ENCODE measurements at regions not wholly inside any gene's neighbourhood (a gene's known extent, or its start where the extent isn't known, plus 50 kb on each side); places are given as distances from the start of the nearest gene placed in this dataset.
"Not testable (repeated sequence)": the region's sequence is repeated elsewhere in the genome, so short reads cannot be mapped to it uniquely, and the experiment has no call there.

DNA sequence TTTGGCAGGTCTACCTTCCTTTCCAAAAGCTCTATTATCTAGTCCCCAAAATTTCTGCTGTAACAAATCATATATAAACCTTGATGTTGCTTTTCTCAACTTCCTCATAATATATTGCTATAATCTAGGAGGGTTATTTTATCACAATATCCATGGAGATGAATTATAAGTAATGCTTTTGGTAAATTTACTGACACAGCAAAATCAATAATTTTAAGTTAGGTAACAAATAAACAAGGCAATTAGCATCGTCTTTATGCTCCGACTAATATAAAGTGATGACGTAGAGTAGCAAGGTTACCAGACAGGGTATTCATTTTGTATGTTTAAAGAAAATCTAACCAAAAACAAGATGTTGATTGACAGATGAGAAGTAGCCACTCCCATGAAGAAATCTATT is 132.3 kb upstream of the ST8SIA4 start:
- no peak for DNase-seq (ENCODE audit: low spot score)

DNA sequence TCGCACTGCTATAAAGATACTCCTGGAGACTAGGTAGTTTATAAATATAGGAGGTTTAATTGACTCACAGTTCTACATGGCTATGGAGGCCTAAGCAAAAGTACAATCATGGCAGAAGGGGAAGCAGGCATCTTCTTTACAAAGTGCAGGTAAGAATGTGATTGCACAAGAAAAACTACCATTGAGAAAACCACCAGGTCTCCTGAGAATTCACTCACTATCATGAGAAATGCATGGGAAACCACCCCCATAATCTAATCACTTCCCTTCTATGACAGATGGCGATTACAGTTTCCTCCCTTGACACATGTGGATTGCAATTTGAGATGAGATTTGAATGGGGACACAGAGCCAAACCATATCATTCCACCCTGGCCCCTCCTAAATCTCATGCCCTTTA is 121.2 kb upstream of the ST8SIA4 start:
- DNase-seq (ENCODE audit: low spot score), result no peak

DNA sequence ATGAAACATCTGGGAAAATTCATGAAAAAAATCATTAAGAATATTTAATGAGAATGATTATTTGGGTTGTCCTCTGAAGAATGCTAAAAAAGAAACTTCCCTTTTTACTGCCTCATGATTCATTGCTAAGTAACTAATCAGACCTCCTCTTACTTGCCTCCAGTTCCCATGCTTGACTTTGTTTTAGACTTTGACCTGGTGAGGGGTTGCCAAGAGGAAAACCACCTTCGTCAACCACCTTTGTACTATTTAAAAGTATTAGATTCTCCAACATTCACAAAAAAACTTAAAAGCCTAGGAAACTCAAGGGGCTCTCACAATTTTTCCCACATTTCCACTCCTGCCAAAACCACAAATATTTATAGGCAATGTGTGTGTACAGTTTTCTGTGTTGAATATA is 115.2 kb upstream of the ST8SIA4 start:
- no peak for DNase-seq (ENCODE audit: low spot score)

DNA sequence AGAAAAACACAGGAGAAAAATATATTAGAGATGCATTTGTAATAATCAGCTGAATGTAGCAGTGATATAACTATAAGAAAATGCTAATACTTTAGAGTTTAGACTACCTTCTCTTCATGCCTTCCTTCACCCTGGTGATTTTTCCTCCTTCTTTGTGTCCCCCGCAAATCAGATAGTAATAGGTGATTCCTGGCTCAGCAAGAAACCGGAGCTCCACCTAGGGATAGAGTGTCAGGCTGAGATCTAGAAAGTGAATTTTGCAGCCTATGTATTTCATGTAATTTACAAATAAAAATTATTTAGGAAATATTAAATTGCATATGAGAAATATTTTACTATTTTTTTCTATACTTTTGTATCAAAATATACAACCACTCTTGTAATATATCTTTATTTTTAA is 109.8 kb upstream of the ST8SIA4 start:
- DNase-seq (ENCODE audit: low spot score), result peak; percentile 13

- DNase-seq (ENCODE audit: low spot score), result no peak
Measured at GRCh38 chr5:101009758-101010519, 106.9 kb upstream of the ST8SIA4 start.

DNA sequence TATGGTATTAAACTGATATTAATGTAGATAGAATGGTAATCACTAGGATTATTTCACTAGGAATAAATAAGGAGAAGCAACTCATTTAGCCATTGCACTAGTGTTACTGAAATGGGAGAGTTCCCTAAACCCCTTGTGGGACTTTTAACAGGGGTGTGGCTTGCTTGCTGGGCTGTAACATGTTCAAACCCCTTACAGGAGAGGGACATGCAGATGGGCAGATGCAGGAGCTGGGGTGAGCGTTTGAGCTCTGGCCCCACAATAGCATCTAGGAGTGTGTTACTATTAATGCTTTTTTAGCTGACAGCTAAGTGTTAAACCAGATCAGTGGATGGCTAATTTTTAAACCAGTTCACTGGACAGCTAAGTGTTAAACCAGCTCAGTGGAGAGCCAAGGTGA is 89.3 kb upstream of the ST8SIA4 start:
- DNase-seq (ENCODE audit: low spot score), result no peak

- not testable (repeated sequence) for DNase-seq (ENCODE audit: low spot score)
Measured at GRCh38 chr5:100983601-100984000, 80.5 kb upstream of the ST8SIA4 start.

DNA sequence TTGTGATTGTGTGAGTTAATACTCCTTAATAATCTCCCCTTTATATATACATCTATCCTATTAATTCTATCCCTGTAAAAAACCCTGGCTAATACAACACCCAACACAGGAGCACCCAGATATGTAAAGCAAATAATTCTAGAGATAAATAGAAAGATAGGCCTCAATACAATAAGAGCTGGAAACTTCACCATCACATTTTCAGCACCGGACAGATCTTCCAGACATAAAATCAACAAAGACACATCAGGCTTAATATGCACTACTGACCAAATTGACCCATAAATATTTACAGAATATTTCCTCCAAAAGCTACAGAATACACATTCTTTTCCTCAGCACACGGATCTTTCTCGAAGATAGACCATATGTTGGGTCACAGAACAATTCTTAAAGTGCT is 71.0 kb upstream of the ST8SIA4 start:
- DNase-seq (ENCODE audit: low spot score), result no peak

GRCh38 chr5:100970646-100971255 is 67.7 kb upstream of the ST8SIA4 start:
- DNase-seq (ENCODE audit: low spot score), result no peak

DNA sequence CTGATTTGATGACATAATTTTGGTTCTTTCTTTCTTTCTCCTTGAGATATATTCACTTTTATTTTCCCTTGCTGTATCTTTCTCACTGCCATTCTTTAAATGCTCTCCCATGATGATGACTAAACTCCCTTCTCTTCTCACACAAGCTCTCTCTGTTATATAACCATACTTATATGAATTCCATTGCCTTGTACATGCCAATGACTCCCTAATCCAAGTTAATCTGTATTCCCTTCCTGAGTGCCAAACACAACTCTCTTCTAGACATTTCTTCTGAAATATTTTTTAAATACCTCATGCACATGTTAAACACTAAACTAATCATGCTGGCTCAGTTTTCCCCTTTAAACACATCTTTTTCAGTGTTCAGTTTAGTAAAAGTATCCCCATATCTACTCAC is 62.2 kb upstream of the ST8SIA4 start:
- DNase-seq (ENCODE audit: low spot score), result no peak

Data from CD4-positive, alpha-beta T cell treated with Interleukin-2 at 100 ng/mL for 4 hours (primary cell).